ENCODE measurements at regions not wholly inside any gene's neighbourhood (a gene's known extent, or its start where the extent isn't known, plus 50 kb on each side); places are given as distances from the start of the nearest gene placed in this dataset.
"Not testable (repeated sequence)": the region's sequence is repeated elsewhere in the genome, so short reads cannot be mapped to it uniquely, and the experiment has no call there.

DNA sequence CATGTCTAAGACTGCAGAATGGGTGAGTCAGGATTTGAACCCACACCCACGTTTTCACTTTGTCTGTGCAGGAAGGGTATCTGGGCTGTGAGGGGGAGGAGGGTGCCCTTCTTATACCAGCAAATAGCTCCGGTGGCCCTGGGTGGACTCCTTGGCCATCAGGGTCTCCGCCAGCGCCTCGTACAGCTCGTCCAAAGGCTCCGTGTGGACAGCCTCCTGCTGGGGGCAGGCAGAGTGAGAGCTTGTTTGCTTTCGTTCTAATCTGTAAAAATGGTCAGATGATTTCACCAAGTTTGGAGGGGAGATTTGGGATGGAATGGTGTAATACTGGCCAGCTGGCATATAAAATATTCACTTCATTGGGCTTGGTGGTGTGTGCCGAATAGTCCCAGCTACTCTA, 111.7 kb upstream of the CCZ1B start:
- DNase-seq (ENCODE audit: low read depth in 3 of 3, low spot score in 2 of 3), result not testable (repeated sequence)

DNA sequence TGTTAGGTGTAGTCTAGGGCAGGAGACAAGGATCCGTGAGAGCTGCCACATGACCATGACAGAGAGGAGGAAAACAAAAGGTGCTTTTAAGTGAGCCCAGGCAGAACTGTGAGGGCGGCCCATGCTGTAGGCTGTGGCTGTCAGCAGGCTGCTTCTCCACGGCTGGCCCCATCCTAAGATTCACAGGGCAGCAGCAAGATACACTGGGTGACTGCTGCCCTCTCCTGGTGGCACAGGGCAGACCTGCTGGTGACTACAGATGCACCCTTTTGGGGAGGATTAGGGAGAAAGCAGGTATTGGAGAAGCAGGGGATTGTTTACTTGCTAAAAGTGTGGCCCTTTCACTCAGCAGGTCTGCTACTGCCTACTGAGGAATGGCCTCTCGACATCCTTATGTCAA, 112.2 kb upstream of the CCZ1B start:
- not testable (repeated sequence) for DNase-seq (ENCODE audit: low read depth in 3 of 3, low spot score in 2 of 3)

DNA sequence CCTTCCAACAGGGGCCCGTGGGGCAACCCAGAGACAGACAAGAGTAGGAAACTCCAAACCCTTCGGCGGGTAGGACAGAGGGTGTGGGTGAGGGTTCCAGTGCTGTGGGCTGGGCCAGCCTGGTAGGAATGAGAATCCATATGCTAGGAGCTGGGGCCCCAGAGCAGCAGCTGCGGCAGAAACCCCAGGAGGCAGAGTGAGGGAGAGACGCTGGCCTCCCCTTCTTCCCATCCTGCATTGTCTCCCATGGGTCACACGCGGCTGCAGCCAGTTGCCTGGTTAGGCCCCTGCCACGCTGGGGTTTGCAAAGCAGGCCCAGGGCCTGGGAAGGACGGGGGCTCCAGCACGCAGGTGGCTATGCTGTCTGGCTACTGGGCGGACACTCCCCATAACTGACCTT, 113.1 kb upstream of the CCZ1B start:
- not testable (repeated sequence) for DNase-seq (ENCODE audit: low read depth in 3 of 3, low spot score in 2 of 3)

DNA sequence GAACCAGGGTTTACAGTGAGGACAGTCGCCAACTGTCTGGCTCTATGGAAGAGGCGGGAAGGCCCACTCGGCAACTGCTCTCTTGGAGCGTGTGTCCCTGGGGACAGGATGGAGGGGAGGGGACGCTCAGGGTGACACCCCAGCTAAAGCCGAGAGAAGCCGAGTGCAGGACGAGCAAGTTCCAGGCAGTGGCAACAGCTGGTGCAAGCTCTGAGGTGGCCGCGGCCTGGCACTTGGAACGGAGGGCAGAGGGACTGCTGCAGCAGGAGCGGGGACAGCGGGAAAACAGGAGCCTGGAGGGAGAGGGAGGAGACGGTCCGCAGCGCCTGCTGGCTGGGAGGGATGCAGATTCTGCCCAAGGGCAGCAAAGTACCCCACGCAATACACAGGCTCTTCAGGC, 113.8 kb upstream of the CCZ1B start:
- DNase-seq (ENCODE audit: low read depth in 3 of 3, low spot score in 2 of 3), result not testable (repeated sequence)

DNA sequence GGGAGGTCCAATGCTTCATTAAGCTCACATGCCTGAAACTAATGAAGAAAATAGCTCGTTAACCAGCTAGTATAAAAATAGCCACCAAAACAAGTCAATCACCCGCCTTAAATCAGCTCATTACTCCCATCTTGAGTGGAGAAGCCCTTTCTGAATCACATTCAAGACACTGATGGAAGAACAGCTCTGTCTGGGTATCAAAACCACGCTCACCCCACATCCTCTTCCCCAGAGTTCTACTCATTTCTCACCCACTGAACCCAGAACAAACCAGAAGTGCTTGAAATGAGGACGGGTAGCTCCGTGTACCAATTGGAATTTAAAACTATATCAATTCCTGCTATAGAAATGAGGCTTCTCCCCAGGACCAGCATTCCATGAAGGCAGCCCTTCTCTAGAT, 120.8 kb upstream of the CCZ1B start:
- not testable (repeated sequence) for DNase-seq (ENCODE audit: low read depth in 3 of 3, low spot score in 2 of 3)

DNA sequence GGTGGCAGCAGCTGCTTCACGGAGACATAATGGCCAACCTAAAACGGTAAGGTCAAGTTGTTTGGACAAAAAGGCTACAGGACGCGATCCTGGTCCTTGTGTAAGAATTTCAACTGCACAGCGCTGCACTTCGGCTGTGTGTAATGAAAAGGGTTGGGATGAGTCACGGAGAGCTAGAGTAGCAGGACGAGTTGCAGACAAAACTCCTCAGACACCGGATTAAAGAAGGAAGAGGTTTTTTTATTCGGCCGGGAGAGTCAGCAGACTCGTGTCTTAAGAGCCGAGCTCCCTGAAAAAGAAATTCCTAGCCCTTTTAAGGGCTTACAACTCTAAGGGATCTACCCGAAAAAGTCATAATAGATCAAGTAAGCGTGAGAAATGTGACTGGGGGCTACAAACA, 124.2 kb upstream of the CCZ1B start:
- DNase-seq (ENCODE audit: low read depth in 3 of 3, low spot score in 2 of 3), result not testable (repeated sequence)

DNA sequence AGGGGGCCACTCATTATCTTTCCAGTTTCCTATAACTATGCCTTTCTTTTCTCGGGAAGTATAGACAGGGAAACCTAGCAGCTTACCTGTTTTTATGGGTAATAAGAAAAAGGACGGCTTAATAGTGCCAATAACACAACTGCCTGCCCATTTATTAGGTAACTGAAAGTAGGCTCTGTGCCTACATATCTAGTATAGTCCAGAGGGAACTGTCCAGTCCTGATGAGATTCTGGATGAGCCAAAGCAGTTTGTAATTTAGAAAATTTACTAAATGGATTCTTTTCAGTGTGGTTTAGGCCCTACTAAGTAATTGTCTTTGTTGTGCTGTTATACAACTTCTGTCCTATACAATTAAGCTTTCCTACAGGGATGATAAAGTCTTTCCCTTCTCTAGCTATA, 125.5 kb upstream of the CCZ1B start:
- DNase-seq (ENCODE audit: low read depth in 3 of 3, low spot score in 2 of 3), result not testable (repeated sequence)

DNA sequence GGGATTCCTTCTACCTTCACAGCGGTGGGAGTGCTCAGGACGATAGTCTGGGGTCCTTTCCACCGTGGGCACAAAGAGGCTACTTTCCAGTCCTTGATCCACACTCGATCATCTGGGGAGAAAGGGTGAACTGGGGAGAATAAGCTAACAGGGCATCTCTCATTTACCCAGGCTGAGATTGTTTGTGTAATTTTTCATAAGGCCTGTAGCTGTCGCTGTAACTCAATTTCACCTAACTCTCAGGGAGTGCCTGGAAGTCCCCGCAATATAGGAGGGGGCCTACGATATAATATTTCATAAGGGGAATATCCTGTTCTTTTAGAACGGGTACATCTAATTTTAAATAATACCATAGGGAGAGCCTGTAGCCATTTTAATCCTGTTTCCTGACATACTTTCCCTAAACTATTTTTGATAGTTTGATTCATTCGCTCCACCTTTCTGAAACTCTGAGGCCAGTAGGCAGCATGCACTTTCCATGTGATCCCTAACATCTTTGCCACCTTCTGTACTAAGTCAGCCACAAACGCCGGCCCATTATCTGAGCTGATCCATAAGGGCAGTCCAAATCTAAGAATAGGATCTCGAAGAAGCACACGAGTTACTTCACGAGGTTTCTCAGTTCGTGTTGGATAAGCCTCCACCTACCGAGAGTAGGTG, 127.2 kb upstream of the CCZ1B start:
- DNase-seq (ENCODE audit: low read depth in 3 of 3, low spot score in 2 of 3), result not testable (repeated sequence)

DNA sequence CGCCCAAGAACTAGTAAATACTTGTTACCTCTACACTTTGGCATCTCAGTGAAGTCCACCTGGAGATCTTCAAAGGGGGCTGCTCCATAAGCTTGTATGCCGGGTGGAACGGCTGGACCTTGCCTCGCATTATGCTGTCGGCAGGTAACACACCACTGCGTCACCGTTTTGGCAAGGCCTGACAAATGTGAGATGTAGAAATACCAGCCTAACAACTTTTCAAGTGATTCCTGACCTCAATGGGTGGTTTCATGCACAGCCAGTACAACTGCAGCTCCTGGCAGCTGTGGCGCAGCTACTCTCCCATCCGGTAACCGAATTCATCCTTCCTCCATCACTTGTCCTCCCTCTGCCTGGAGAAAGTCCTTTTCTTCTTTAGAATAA, 127.7 kb upstream of the CCZ1B start:
- DNase-seq (ENCODE audit: low read depth in 3 of 3, low spot score in 2 of 3), result not testable (repeated sequence)

DNA sequence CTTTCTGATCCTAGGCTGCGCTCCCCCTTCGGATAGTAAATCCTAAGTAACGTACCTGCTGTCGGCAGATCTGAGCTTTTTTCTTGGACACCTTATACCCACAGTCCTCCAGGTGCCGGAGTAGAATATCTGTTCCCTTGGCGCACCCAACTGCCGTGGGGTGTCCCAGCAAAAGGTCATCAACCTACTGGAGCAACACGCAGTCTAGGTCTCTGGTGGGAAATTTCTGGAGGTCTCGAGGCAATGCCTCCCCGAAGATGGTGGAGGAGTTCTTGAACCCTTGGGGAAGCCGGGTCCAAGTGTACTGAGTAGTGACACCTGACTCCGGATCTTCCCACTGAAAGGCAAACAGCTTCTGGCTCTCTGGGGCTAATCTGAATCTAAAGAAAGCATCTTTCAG, 129.3 kb upstream of the CCZ1B start:
- not testable (repeated sequence) for DNase-seq (ENCODE audit: low read depth in 3 of 3, low spot score in 2 of 3)

DNA sequence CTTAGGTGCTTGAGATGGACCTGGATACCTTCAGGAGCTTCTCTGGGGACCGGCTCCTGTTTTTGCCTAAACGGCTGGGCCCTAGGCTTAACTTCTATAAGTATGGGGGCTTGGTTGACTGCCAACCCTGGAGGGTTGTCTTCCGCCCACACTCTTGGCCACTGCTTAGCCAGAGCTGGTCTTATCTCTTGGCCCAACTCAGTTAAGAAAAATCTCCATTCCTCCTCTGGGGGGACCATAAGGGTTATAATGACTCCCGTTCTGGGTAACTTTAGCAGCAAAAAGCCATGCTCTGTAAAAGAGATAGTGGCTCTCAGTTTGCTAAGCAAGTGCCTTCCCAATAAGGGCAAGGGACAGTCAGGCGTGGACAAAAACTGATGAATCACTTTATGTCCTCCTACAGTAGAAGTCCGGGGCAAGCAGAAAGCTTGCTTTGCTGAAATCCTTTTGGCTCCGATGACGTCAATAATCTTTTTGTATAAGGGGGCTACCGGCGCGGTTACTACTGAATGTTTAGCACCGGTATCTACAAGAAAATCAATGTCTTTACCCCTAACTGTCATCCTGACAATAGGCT, 130.0 kb upstream of the CCZ1B start:
- not testable (repeated sequence) for DNase-seq (ENCODE audit: low read depth in 3 of 3, low spot score in 2 of 3)

DNA sequence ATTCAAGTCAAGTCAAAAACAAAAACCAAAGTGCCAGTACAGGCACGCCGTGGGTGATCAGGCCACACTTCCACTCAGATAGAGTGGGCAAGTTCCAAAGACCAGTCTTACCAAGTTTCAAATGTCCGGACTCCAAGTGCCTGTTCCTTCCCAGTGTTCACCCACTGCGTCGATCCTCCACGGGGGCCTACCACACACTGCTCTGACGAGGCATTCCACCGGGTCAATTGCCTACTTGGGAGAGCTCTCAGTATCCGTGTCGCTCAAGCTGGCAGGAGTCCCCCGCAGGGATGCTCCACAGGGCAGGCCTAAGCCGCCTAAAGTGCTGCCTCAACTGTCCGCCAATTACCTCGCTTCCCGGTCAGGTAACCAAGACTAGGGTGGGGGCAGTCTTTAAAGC, 132.3 kb upstream of the CCZ1B start:
- DNase-seq (ENCODE audit: low read depth in 3 of 3, low spot score in 2 of 3), result not testable (repeated sequence)

DNA sequence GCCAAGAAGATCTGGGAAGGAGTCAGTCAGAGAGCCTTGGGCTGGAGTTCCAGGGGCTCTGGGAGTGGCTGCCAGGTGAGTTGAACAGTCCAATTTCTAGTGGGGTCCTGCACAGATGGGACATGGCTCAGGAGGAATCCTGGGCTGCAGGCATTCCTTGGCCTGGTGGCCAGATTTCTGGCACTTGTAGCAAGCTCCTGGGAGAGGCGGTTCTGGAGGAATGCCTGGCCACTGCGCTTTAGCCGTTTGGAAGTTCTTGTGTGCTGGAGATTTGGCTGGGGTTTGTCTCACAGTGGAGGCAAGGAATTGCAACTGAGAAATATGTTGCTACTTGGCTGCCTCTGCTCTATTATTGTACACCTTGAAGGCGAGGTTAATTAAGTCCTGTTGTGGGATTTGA, 133.9 kb upstream of the CCZ1B start:
- DNase-seq (ENCODE audit: low read depth in 3 of 3, low spot score in 2 of 3), result not testable (repeated sequence)

DNA sequence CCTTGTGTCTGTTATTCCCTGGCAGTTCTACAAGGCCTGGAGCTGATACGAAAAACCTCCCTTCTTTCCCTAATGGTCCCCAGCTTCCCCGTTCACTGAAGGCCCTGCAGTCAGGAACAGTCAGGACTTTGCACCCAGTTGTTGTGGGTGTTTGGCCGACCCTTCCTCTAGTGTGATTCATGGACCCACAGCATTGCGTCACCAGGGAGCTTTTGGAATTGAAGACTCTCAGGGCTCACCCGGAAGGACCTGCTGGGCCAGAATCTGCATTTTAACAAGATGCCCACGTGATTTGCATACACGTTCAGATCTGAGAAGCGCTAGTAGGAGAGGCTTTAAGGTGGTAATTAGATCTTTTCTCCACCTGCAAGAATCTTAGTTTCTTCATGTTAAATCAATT, 136.8 kb upstream of the CCZ1B start:
- not testable (repeated sequence) for DNase-seq (ENCODE audit: low read depth in 3 of 3, low spot score in 2 of 3)

DNA sequence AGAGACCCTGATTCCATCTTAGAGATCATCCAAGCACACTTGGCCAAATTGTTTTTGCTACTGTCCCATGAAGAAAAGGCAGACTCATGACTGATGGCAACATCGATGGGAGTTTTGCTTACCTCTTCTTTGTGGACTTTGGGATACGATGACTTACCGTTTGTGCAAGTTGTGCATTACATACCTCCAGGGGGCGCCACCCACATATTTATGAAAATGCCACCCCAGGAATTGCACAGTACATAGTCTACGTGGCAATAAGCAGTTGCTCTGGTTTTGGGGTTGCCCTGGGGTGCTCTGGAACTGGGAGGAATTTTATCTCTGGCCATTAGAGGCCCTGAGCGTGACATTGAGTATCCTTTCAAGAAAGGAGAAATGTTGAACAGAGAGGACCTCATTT, 139.0 kb upstream of the CCZ1B start:
- not testable (repeated sequence) for DNase-seq (ENCODE audit: low read depth in 3 of 3, low spot score in 2 of 3)

DNA sequence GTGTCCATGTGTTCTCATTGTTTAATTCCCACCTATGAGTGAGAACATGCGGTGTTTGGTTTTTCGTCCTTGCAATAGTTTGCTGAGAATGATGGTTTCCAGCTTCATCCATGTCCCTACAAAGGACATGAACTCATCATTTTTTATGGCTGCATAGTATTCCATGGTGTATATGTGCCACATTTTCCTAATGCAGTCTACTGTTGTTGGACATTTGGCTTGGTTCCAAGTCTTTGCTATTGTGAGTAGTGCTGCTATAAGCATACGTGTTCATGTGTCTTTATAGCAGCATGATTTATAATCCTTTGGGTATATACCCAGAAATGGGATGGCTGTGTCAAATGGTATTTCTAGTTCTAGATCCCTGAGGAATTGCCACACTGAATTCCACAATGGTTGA, 144.1 kb upstream of the CCZ1B start:
- DNase-seq (ENCODE audit: low read depth in 3 of 3, low spot score in 2 of 3), result not testable (repeated sequence)

DNA sequence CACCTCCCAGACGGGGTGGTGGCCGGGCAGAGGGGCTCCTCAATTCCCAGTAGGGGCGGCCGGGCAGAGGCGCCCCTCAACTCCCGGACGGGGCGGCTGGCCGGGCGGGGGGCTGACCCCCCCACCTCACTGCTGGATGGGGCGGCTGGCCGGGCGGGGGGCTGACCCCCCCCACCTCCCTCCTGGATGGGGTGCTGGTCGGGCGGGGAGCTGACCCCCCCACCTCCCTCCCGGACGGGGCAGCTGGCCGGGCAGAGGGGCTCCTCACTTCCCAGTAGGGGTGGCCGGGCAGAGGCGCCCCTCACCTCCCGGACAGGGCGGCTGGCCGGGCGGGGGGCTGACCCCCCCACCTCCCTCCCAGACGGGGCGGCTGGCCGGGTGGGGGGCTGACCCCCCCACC, 148.8 kb upstream of the CCZ1B start:
- DNase-seq (ENCODE audit: low read depth in 3 of 3, low spot score in 2 of 3), result not testable (repeated sequence)

DNA sequence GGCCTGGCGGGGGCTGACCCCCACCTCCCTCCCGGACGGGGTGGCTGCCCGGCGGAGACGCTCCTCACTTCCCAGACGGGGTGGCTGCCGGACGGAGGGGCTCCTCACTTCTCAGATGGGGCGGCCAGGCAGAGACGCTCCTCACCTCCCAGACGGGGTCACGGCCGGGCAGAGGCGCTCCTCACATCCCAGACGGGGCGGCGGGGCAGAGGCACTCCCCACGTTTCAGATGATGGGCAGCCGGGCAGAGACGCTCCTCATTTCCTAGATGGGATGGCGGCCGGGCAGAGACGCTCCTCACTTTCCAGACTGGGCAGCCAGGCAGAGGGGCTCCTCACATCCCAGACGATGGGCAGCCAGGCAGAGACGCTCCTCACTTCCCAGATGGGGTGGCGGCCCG, 149.3 kb upstream of the CCZ1B start:
- DNase-seq (ENCODE audit: low read depth in 3 of 3, low spot score in 2 of 3), result not testable (repeated sequence)

DNA sequence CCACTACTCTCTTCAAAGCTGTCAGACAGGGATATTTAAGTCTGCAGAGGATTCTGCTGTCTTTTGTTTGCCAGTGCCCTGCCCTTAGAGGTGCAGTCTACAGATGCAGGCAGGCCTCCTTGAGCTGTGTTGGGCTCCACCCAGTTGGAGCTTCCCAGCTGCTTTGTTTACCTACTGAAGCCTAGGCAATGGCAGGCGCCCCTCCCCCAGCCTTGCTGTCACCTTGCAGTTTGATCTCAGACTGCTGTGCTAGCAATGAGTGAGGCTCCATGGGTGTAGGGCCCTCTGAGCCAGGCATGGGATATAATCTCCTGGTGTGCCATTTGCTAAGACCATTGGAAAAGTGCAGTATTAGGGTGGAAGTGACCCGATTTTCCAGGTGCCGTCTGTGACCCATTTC, 151.3 kb upstream of the CCZ1B start:
- DNase-seq (ENCODE audit: low read depth in 3 of 3, low spot score in 2 of 3), result not testable (repeated sequence)

DNA sequence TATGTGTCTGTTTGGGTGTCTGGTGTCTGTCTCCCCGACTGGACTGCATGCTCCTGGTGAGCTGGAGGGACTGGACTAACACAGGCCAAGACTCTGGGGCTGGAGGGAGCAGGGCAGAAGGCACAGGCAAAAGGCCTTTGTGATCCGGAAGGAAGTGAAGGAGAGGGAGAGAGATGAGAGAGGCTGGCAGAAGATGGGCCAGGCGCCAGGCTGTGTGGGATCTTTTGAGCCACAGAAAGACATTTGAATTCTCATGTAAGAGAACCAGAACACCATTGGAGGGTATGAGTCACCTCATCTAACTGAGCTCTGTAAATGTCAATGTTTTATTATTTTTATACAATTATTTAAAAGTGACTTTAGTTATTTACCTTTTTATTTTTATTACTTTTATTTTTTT, 152.3 kb upstream of the CCZ1B start:
- DNase-seq (ENCODE audit: low read depth in 3 of 3, low spot score in 2 of 3), result not testable (repeated sequence)

DNA sequence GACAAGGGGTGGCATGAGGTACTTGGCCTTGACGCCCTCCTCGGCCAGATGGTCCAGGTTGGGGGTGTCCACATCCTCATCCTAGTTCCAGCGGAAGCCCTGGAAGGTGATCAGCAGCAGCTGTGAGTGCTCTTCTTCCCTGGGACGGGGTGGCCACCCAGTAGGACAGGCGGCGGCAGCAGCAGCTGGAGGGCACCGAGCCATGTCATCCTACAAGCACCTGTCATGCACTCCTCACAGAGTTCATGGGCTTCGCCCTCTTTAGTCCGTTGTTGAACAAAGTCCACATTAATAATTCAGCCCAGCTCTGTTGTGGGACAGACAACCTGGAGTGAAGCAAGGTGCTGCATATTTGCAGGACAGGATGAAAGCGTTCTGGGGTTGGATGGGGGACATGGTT, 153.4 kb upstream of the CCZ1B start:
- not testable (repeated sequence) for DNase-seq (ENCODE audit: low read depth in 3 of 3, low spot score in 2 of 3)

DNA sequence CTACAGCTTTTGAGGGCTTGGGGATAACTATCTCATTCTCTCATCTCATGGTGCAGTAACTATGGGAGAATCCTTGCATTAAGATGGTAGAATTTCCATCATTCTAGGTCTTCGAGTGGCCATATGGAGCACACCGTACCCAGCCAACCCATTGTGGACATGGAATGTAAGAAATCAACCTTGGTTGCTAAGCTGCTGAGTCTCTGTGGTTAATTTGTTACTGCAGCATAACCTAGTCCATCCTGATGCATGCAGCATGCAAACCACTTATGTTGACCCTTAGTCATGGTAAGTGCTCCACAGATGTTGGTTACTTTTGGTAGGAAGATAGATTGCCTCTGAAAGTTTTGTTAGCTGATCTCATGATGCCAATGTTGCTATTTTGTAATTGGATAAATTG, 156.3 kb upstream of the CCZ1B start:
- DNase-seq (ENCODE audit: low read depth in 3 of 3, low spot score in 2 of 3), result not testable (repeated sequence)

DNA sequence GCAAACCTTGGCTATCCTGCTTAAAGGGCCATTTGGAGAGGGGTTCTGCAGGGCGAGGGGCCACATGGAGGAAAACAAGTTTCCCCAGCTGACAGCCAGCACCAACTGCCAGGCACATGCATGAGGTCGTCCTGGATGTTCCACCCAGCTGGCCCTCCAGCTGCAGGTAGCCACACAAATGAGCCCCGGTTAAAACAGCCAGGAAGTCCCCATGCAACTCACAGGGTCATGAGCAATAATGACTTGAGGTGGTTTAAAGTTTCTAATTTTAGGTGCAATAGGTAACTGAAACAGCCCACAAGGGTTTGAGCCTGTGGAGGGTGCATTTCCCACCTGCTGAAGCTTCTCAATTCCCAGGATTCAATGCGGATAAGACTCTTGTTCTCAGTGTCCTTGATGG, 160.8 kb upstream of the CCZ1B start:
- DNase-seq (ENCODE audit: low read depth in 3 of 3, low spot score in 2 of 3), result not testable (repeated sequence)

Data from right renal cortex interstitium (tissue), 3 donors.